ENCODE measurements at regions not wholly inside any gene's neighbourhood (a gene's known extent, or its start where the extent isn't known, plus 50 kb on each side); places are given as distances from the start of the nearest gene placed in this dataset.

DNA sequence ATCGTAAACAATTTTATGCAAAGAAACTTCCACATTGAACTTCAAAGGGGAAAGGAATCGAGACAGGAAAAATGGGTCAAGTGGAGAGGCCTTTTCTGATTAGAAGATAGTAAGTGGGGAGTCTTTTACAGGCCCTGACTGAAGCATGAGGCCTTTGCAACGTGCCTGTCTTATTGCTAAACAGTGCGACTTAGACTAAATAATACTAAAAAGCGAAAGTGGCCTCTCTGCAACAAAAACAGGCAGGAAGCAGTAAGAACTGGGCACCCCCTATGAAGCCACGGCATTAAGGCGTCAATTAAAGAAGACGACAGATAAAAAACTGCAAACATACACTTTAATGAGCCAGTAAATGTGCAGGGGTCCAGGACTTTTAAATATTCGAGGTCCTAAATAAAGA, 283.4 kb upstream of the GRIP1 start:
- H3K4me3 ChIP-seq (ENCODE audit: low read depth, low read length): no peak overlapping the region
- TF ChIP-seq, protein P1, sequence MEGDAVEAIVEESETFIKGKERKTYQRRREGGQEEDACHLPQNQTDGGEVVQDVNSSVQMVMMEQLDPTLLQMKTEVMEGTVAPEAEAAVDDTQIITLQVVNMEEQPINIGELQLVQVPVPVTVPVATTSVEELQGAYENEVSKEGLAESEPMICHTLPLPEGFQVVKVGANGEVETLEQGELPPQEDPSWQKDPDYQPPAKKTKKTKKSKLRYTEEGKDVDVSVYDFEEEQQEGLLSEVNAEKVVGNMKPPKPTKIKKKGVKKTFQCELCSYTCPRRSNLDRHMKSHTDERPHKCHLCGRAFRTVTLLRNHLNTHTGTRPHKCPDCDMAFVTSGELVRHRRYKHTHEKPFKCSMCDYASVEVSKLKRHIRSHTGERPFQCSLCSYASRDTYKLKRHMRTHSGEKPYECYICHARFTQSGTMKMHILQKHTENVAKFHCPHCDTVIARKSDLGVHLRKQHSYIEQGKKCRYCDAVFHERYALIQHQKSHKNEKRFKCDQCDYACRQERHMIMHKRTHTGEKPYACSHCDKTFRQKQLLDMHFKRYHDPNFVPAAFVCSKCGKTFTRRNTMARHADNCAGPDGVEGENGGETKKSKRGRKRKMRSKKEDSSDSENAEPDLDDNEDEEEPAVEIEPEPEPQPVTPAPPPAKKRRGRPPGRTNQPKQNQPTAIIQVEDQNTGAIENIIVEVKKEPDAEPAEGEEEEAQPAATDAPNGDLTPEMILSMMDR (IDR thresholded peaks at IDR 0.05; ENCODE audit: control insufficient read depth, extremely low read depth, insufficient read depth): no peak
- DNase-seq (ENCODE audit: low read depth): no peak

DNA sequence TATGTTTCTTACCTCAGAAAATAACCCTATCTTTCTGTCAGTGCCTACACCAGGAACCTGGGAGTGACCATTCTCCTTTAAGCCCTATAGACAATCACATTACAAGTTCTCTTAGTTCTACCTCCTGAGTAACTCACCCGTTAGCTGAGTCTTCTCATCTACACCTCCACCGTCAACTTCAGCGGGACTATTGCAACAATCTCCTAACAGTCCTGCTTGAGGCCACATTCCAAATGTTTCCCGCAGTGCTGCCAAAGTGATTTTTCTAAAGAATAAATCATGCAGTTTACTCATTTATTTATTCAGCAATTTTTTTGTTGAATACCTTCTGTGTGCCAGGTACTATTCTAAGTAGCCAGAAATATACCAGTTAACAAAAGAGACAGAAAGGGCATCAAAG, 285.0 kb upstream of the GRIP1 start:
- H3K4me3 ChIP-seq (ENCODE audit: low read depth, low read length): no peak overlapping the region
- no peak for DNase-seq (ENCODE audit: low read depth)
- TF ChIP-seq, protein P1 (IDR thresholded peaks at IDR 0.05; ENCODE audit: control insufficient read depth, extremely low read depth, insufficient read depth): no peak

DNA sequence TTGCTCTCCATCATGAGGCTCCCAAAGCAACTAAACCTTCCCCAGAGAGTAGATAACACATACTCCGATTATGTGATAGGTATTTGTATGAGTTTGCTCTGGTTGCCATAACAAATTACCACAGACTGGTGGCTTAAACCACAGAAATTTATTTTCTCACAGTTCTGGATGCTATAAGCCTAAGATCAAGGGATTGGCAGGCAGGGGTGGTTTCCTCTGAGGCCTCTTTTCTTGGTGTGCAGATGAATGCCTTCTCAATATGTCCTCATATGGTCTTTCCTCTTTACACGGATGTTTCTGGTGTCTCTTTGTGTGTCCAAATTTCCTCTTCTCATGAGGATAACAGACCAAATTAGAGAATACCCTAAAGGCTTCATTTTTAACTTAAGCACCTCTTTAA, 285.8 kb upstream of the GRIP1 start:
- H3K4me3 ChIP-seq (ENCODE audit: low read depth, low read length): no peak overlapping the region
- DNase-seq (ENCODE audit: low read depth): no peak
- TF ChIP-seq, protein P1 (IDR thresholded peaks at IDR 0.05; ENCODE audit: control insufficient read depth, extremely low read depth, insufficient read depth): no peak

DNA sequence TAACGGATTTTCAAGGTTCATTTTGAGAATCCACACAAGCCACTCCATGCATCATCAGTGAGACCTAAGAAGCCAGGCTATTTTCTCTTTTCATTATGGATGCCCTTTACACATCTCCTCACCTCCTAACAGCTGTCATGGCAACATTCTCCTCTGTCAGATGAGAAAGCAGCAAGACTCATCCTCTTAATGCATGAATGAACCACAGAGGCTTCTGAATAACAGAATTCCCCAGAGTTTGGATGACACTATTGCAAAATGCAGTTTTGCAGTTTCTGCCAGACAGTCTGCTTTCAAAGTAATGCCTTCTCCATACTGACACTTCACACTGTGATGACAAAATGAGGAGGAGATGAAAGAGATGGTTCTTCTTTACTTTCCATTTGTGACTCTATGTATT, 286.7 kb upstream of the GRIP1 start:
- DNase-seq (ENCODE audit: low read depth): no peak
- H3K4me3 ChIP-seq (ENCODE audit: low read depth, low read length): no peak overlapping the region
- TF ChIP-seq, protein P1 (IDR thresholded peaks at IDR 0.05; ENCODE audit: control insufficient read depth, extremely low read depth, insufficient read depth): no peak

DNA sequence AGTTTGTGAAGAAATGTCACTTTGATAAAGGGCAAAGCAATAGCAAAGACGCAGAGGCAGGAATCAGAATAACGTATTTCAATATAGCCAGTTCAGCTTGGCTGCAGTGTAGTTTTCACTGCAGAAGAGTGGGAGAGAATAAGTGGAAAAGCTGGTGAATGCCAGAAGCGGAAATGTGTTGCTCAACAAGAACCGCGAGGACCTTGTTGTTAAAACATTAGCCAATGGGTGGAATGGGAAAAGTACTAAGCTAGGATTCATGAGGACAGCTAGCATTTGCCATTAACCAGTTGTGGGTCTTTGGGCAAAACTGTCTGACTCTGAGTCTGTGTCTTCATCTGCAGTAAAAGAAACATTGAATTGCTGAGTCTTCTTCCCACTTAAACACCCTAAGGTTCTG, 292.9 kb upstream of the GRIP1 start:
- no peak for DNase-seq (ENCODE audit: low read depth)
- TF ChIP-seq, protein P1 (IDR thresholded peaks at IDR 0.05; ENCODE audit: control insufficient read depth, extremely low read depth, insufficient read depth): no peak
- no peak overlapping the region for H3K4me3 ChIP-seq (ENCODE audit: low read depth, low read length)

DNA sequence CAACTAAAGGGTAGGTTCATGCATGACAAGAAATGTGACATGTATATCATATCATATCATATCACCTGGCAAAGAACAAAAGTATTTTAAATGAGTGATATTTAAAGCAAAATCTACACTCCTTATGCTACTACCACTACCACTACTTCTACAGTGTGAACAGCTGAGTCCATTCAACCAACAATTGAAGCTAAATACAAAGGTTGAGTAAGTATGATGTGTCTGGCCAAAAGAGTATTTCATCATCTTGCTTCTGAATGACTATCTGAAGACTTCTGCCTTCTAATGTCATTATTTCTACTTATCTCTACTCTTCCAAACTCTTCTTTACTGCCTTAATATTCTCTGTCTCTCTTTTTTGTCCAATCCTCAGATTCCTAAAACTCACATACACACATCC, 292.6 kb upstream of the CAND1 start:
- H3K4me3 ChIP-seq (ENCODE audit: low read depth, low read length): no peak overlapping the region
- no peak for DNase-seq (ENCODE audit: low read depth)
- TF ChIP-seq, protein P1 (IDR thresholded peaks at IDR 0.05; ENCODE audit: control insufficient read depth, extremely low read depth, insufficient read depth): no peak

DNA sequence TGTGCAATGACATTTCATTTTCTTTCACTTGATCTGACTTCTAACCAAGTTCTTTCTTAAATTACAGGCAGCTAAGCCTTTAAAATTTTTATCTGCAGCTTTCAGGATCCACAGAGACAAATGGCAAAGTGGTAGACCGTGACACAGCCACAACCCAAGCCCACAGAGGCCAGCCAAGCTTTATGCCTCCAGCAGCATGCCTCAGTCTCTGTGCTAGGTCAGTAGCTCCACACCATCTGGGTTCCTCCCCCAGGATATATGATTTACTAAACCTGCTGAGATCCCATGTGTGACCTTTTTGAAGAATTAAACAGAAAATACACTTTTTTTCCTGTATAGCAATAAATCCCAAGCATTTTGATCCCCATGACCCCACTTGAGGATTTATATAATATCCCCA, 290.4 kb upstream of the CAND1 start:
- DNase-seq (ENCODE audit: low read depth): no peak
- TF ChIP-seq, protein P1 (IDR thresholded peaks at IDR 0.05; ENCODE audit: control insufficient read depth, extremely low read depth, insufficient read depth): no peak
- no peak overlapping the region for H3K4me3 ChIP-seq (ENCODE audit: low read depth, low read length)

Measured in LNCaP clone FGC (cell line).